SIG-M5 (cell line): ENCODE measurements at regions not wholly inside any gene's neighbourhood (a gene's known extent, or its start where the extent isn't known, plus 50 kb on each side); places are given as distances from the start of the nearest gene placed in this dataset.
"Not testable (repeated sequence)": the region's sequence is repeated elsewhere in the genome, so short reads cannot be mapped to it uniquely, and the experiment has no call there.

Source experiments
- DNase-seq: peaks from one replicate; lab custom pipeline; 2025; lab: John Stamatoyannopoulos, UW

GRCh38 chr6:71360556-71361335, 72.1 kb downstream of the OGFRL1 start:
- not testable (repeated sequence) for DNase-seq

- no peak for DNase-seq
Measured at GRCh38 chr6:71364889-71365542, 76.4 kb downstream of the OGFRL1 start.

- no peak for DNase-seq
Measured at GRCh38 chr6:71367756-71368155, 79.1 kb downstream of the OGFRL1 start.

DNA sequence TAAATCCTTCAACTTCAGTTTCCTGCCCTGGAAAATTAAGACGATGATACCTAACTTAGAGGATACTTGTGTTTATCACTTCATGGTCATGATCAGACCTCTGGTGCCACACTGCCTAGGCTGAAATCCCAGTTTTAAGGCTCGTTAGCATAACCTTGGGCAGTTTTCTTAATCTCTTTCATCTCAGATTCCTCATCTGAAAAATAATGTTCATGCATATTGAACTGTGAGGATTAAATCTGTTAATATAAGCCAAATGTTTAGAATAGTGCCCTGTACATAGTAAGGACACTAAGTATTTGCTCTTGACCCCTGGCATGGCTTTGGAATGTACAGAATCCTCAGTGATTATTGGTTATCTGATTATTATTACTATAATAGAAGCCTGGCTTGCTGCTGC, 79.7 kb downstream of the OGFRL1 start:
- no peak for DNase-seq

GRCh38 chr6:71371559-71371958, 82.9 kb downstream of the OGFRL1 start:
- no peak for DNase-seq

DNA sequence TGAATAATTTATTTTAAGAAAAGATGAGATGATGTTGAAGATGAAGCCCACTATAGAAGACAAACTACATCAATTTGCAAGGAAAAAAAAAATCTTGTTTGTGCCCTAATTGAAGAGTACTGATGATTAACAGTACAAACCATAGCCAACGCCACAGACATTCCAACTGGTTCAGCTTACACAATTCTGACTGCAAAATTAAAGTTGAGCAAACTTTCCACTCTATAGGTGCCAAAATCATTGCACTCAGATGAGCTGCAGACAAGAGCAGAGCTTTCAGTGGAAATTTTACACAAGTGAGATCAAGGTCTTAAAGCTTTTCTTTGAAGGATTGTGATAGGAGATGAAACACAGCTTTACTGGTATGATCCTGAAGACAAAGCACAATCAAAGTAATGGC, 85.3 kb downstream of the OGFRL1 start:
- DNase-seq: no peak

DNA sequence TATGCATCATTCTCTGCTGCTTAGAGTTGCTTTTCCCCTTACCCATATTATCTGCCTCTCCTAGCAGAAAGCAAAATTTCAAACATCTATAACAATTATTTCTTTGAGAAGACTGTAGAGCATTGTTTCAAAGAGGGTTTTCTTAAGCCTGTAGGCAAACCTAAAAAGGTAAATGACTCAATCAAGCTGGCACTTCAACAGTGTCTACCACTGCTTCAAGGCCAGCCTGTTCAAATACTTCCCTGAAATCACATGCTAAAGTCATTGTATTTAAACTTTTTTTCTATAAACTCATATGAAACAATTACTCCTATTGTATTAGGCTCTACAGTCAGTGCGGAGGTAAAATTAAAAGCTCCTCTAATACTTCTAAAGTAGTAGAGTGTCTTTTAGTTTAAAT, 87.1 kb downstream of the OGFRL1 start:
- no peak for DNase-seq

DNA sequence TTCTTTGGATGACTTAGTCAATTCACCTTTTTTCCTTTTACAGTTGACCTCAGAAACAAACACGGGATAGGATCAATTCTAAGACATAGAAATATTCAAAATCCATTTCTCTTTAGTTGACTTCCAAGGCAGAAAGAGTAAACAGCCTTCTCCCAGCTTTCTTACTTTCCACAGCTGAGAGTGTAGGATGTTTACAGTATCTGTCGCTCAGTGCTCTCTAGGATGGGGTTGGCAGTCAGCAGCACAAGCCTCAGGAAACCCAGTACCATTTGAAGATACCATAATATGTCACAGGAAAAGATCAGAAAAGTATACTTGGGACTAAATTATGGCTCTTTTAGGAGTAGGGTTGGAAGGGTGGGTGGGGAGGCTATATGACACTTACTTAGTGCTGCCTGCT, 88.2 kb downstream of the OGFRL1 start:
- DNase-seq: no peak

DNA sequence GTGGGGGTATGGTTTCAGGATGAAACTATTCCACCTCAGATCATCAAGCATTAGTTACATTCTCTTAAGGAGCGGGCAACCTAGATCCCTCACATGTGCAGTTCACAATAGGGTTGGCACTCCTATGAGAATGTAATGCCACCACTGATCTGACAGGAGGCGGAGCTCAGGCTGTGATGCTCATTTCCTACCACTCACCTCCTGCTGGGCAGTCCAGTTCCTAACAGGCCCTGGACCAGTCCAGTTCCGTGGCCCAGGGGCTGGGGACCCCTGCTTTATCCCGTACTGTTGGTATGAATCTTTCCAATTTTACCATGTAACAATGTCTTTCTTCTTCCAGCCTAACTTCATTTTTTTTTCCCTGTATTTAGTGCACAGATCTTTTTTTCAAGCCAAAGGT, 94.9 kb downstream of the OGFRL1 start:
- DNase-seq: no peak

- no peak for DNase-seq
Measured at GRCh38 chr6:71383901-71384489, 95.4 kb downstream of the OGFRL1 start.

DNA sequence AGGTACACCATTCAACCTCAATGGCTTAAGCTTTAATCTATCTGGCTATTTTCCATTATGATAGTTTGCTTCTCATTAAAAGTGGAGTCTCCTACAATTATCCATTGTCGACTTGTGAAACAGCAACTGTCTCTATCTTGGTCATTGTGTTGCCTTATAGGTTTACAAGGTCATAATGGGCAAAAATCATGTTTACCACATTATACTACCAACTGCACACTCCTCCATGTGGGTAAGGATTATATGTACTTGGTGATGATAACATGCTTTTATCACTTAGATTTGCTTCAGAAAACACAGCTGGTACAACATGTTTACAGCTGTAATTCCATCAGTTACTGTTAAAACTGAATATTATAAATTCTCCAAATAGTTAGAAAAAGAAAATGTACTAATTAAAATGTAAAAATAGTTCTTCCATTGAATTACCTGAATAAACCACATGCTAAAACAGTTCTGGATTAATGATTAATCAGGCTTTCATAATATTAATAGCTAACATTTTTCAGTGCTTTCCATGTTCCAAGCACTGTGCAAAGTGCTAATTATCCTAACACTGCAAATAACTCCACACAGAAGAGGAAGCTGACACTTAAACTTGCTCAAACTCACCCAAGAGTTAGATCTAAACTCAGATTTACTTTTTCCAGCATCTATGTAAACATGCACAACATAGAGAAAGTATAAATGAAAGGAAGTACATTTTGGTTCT, 96.7 kb downstream of the OGFRL1 start:
- no peak for DNase-seq

DNA sequence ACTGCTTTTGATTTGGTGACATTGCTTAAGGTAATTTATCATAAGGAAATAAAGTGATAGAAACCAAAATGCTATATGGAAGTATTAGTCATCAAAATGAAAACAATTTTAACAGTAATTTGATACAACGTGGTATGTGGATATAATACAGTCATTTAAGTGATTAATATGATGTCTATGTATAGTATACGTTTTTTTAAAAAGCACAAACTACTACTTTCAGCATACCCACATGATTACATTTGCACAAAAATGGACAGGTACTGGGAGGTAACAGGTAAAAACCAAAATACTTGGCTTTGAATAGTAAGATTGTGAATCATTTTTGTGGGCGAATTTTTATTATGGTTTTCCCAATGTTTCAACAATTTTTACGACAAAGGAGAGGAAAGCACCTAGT, 97.6 kb downstream of the OGFRL1 start:
- DNase-seq: no peak

DNA sequence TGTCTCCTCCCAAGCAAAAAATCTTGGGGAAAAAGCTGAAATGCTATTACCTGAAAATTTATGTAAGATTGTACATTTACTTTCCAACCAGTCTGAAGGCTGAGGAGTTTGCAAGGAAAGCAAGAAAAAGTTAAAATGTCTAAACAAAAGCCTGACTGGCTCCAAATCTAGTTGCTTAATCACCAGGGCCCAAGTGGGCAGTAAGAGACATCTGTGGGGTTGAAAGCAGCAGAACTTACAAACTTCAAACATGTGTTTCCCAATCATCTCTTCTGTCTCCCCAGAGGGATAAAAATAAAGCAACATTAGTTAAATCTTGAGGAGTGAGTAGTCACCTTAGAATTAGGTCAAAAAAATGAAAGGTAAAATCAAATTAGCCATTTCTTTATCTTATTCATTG, 98.6 kb downstream of the OGFRL1 start:
- no peak for DNase-seq

DNA sequence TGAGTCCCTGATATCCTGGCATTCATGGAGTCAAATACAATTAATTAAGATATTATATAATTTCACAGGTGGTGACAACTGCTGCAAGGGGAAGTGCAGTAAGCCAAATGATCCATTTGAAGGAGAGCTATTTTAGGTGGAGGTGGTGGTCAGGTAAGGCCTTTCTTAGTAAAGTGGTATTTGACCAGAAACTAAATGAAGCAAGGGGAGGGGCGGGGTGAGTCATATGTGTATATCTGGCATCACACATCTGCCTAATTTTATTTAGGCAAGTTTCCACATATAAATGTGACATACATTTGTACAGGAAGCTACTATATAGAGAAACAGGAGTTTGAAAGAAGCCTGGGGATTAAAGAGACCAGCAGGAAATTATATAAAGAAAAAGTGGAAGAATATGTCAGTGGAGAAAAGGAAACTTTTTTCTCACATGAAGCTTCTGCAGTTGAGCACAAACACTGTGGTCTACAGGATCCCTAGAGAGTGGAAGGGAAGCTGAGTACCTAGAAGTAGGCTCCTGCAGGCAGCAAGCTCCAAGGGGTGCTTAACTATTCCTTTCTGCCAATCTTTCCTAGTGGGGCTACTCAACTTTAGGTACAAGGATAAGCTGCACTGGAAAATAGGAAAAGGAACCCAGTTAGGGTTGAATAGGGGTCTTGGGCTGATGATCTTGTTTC, 99.6 kb downstream of the OGFRL1 start:
- no peak for DNase-seq

GRCh38 chr6:71388856-71389527, 100.4 kb downstream of the OGFRL1 start:
- DNase-seq: no peak

GRCh38 chr6:71391126-71391525, 102.5 kb downstream of the OGFRL1 start:
- no peak for DNase-seq

DNA sequence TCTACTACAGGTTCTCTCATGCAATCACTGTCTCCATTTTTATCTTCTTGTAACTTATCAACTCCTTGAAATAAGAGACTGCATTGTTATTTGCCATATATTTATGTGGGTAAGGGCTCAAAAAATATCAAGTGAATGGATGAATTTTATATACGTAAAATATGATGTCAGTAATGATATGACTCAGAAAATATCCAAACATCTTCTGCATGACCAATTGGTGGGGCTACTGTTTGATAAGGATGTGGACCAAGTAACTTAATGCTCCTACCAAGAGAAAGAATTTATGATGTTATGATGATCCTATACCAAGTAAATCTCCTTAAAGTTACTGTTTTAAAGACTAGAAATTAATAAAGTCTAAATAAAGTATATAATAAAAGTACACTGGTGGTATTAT, 103.7 kb downstream of the OGFRL1 start:
- no peak for DNase-seq

- no peak for DNase-seq
Measured at GRCh38 chr6:71393471-71393870, 104.9 kb downstream of the OGFRL1 start.

- no peak for DNase-seq
Measured at GRCh38 chr6:71393981-71394432, 105.4 kb downstream of the OGFRL1 start.

DNA sequence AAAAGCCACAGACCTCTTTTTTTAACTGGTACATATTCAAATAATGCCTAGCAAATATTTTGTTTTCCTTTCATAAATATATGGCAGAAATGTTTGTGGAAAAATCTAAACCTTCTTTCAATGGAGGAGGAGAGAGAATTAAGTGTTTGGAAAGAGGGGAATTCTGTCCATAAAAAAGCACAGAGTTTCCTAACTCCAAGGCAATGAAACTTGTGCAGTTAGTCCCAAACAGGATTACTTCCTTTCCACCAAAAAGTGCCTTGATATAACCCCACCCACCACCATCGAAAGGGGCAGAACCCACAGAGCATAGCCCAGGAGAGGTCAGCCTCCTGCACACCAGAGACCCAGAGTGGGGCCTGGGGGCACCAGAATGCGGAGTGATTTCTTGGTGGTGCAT, 106.3 kb downstream of the OGFRL1 start:
- no peak for DNase-seq

GRCh38 chr6:71395731-71396409, 107.3 kb downstream of the OGFRL1 start:
- DNase-seq: no peak
